ENCODE measurements at regions not wholly inside any gene's neighbourhood (a gene's known extent, or its start where the extent isn't known, plus 50 kb on each side); places are given as distances from the start of the nearest gene placed in this dataset.

GRCh38 chr9:87437966-87438365, 59.7 kb upstream of the DAPK1 start:
- TF ChIP-seq CTCF (IDR thresholded peaks at IDR 0.05) (no peak), POLR2A (IDR thresholded peaks at IDR 0.05) (no peak)
